Common myeloid progenitor, CD34-positive (primary cell): ENCODE measurements at regions not wholly inside any gene's neighbourhood (a gene's known extent, or its start where the extent isn't known, plus 50 kb on each side); places are given as distances from the start of the nearest gene placed in this dataset.

Source experiments
- CTCF ChIA-PET: fragments of 350-600 bp; sonication (Branson Sonifier 250); formaldehyde crosslinking; loops from one replicate; lab custom pipeline; 2021; ENCODE audit warnings: antibody characterized with exemption; lab: Charles Lee
- POLR2A ChIA-PET: fragments of 350-600 bp; sonication (Branson Sonifier 250); formaldehyde crosslinking; loops from one replicate; lab custom pipeline; 2021; ENCODE audit warnings: antibody characterized with exemption; lab: Charles Lee
- DNase-seq, 3 donors: peaks; one replicate each; pipeline versions ENCODE4 v3.0.0 to v3.0.0-alpha.2; 2013
- H3K27ac ChIP-seq, 2 experiments: 1 replicate in 1 of 2; 2 replicates in 1 of 2; pipeline ENCODE4 v1.7.0; 2013; ENCODE audit warnings: inconsistent platforms in 2 of 2, low read length in 2 of 2, mild to moderate bottlenecking in 2 of 2, low read depth in 1 of 2, moderate library complexity in 1 of 2; ENCODE audit not compliant: severe bottlenecking in 2 of 2, insufficient read depth in 1 of 2, poor library complexity in 1 of 2
- H3K27me3 ChIP-seq, 5 experiments: replicated peaks in 2 of 5; 1 replicate in 3 of 5; 2 replicates in 2 of 5; pipeline versions ENCODE4 v1.6.1 to v1.7.0; 2013; ENCODE audit warnings: low read length in 4 of 5, mild to moderate bottlenecking in 2 of 5, moderate library complexity in 2 of 5, inconsistent platforms in 1 of 5; ENCODE audit not compliant: insufficient read depth in 5 of 5, control insufficient read depth in 4 of 5
- H3K36me3 ChIP-seq, 4 experiments: 1 replicate in 2 of 4; 2 replicates in 2 of 4; pipeline versions ENCODE4 v1.6.1 to v1.7.0; 2013; ENCODE audit warnings: low read length in 3 of 4, control low read depth in 1 of 4, mild to moderate bottlenecking in 1 of 4; ENCODE audit not compliant: control insufficient read depth in 4 of 4, insufficient read depth in 4 of 4
- H3K4me1 ChIP-seq, 4 experiments: 1 replicate in 3 of 4; 2 replicates in 1 of 4; pipeline versions ENCODE4 v1.6.1 to v1.7.1; 2013; ENCODE audit warnings: low read length in 3 of 4, mild to moderate bottlenecking in 3 of 4, control low read depth in 1 of 4, inconsistent platforms in 1 of 4, moderate library complexity in 1 of 4; ENCODE audit not compliant: control insufficient read depth in 4 of 4, insufficient read depth in 4 of 4; ENCODE audit errors: control extremely low read depth in 1 of 4
- H3K4me3 ChIP-seq, 7 experiments: 1 replicate in 4 of 7; 2 replicates in 3 of 7; pipeline versions ENCODE4 v1.5.1 to v1.7.0; 2013; ENCODE audit warnings: mild to moderate bottlenecking in 7 of 7, low read length in 6 of 7, moderate library complexity in 6 of 7, inconsistent platforms in 2 of 7, low read depth in 2 of 7, control low read depth in 1 of 7; ENCODE audit not compliant: insufficient read depth in 4 of 7, control insufficient read depth in 1 of 7; ENCODE audit errors: extremely low read depth in 1 of 7
- H3K9me3 ChIP-seq, 5 experiments: 1 replicate in 4 of 5; 2 replicates in 1 of 5; pipeline versions ENCODE4 v1.6.1 to v1.7.1; 2013; ENCODE audit warnings: low read length in 4 of 5, mild to moderate bottlenecking in 2 of 5, inconsistent platforms in 1 of 5, low read depth in 1 of 5, moderate library complexity in 1 of 5; ENCODE audit not compliant: control insufficient read depth in 4 of 5, insufficient read depth in 2 of 5; ENCODE audit errors: control extremely low read depth in 1 of 5
- WGBS: methylation state at CpG from one replicate; pipeline ENCODE4 v1.1.5; 2013; ENCODE audit not compliant: insufficient coverage; 5-methylcytosine and 5-hydroxymethylcytosine counted together

DNA sequence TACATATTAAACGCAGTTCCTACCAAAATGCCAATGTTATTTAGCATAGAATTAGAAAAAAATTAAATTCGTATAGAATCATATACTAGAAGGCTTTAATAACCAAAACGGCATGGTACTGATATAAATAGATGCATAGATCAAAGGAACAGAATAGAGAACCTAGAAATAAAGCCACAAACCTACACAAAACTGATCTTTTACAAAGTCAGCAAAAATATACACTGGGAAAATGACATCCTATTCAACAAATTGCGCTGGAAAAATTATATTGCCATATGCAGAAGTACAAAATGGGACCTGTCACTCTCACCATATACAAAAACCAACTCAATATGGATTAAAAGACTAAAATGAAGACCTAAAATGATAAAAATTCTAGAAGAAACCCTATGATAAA is 1882.6 kb downstream of the TP53TG3F start:
- Histone ChIP-seq H3K27ac (no peak overlapping the region), H3K4me3 (no peak overlapping the region), H3K36me3 (no peaks in the 10 kb centered on the region), H3K4me1 (no peaks in the 10 kb centered on the region), H3K9me3 (peaks cover 0 to 10% (median 2%) of the 10 kb centered on the region in 5 experiments), H3K27me3 (no peaks in the 10 kb centered on the region)
- POLR2A ChIA-PET, result no interaction called here
- CTCF ChIA-PET, result no interaction called here
- WGBS, result no CpG with 5 or more reads among the region's 4 CpGs
- DNase-seq, result no peak

- no peak overlapping the region for H3K27ac ChIP-seq
- DNase-seq, result no peak
- H3K27me3 ChIP-seq, result no peaks in the 10 kb centered on the region
- no peaks in the 10 kb centered on the region for H3K4me1 ChIP-seq
- CTCF ChIA-PET, result no interaction called here
- H3K4me3 ChIP-seq, result no peak overlapping the region
- H3K36me3 ChIP-seq, result no peaks in the 10 kb centered on the region
- WGBS, result 73% methylated on average over 35 of the region's 41 CpGs
- H3K9me3 ChIP-seq, result peaks cover 0 to 10% (median 2%) of the 10 kb centered on the region in 5 experiments
- POLR2A ChIA-PET, result no interaction called here
Measured at GRCh38 chr16:35344012-35344762, 1884.8 kb downstream of the TP53TG3F start.

DNA sequence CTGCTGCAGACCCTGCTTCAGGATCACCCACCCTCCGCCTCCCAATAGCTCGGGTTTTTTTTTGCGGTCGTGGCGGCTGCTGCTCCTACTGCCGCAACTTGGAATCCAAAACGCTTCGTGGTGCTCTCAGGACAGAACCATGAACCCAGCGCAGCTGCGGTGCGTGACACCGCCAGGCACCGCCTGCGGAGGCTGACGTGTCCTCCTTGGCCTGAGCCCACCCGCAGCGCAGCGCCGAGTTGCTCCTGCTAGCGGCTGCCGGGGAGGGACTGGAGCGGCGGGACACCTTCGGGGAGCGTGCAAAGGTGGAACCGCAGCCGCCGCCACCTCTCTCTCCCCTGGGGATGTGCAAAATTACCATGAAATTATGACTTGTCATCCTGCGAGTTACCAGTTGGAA is 1893.0 kb downstream of the TP53TG3F start:
- H3K9me3 ChIP-seq, result no peaks in the 10 kb centered on the region
- WGBS, result 58% methylated on average over 19 of the region's 29 CpGs
- ChIA-PET POLR2A (no interaction called here), CTCF (no interaction called here)
- DNase-seq, result no peak
- H3K36me3 ChIP-seq, result no peaks in the 10 kb centered on the region
- H3K4me1 ChIP-seq, result no peaks in the 10 kb centered on the region
- no peak overlapping the region for H3K27ac ChIP-seq
- H3K27me3 ChIP-seq, result no peaks in the 10 kb centered on the region
- H3K4me3 ChIP-seq, result no peak overlapping the region

- Histone ChIP-seq H3K36me3 (no peaks in the 10 kb centered on the region), H3K4me3 (no peak overlapping the region), H3K27me3 (no peaks in the 10 kb centered on the region), H3K27ac (no peak overlapping the region), H3K9me3 (peaks cover 0 to 3% (median 0%) of the 10 kb centered on the region in 5 experiments), H3K4me1 (no peaks in the 10 kb centered on the region)
- ChIA-PET CTCF (no interaction called here), POLR2A (no interaction called here)
- 69% methylated on average over 3 of the region's 3 CpGs for WGBS
- DNase-seq, result no peak
Measured at GRCh38 chr16:35363510-35363909, 1904.1 kb downstream of the TP53TG3F start.

GRCh38 chr16:35364263-35364662 is 1904.9 kb downstream of the TP53TG3F start:
- CTCF ChIA-PET, result interaction anchor here (1.2 kb wide), 1 partner anchor 29 kb away, joined by 3 read pairs; no protein-coding TSS in a partner anchor
- POLR2A ChIA-PET, result no interaction called here
- Histone ChIP-seq H3K4me3 (no peak overlapping the region), H3K27me3 (no peaks in the 10 kb centered on the region), H3K4me1 (no peaks in the 10 kb centered on the region), H3K27ac (no peak overlapping the region), H3K9me3 (peaks cover 0 to 3% (median 0%) of the 10 kb centered on the region in 5 experiments), H3K36me3 (no peaks in the 10 kb centered on the region)
- no peak for DNase-seq

- Histone ChIP-seq H3K4me3 (no peak overlapping the region), H3K4me1 (no peaks in the 10 kb centered on the region), H3K9me3 (peaks cover 0 to 3% (median 0%) of the 10 kb centered on the region in 5 experiments), H3K27ac (no peak overlapping the region), H3K36me3 (no peaks in the 10 kb centered on the region), H3K27me3 (no peaks in the 10 kb centered on the region)
- CTCF ChIA-PET, result no interaction called here
- WGBS, result 70% methylated on average over 2 of the region's 2 CpGs
- POLR2A ChIA-PET, result no interaction called here
- no peak for DNase-seq
Measured at GRCh38 chr16:35365675-35366074, 1906.3 kb downstream of the TP53TG3F start.

DNA sequence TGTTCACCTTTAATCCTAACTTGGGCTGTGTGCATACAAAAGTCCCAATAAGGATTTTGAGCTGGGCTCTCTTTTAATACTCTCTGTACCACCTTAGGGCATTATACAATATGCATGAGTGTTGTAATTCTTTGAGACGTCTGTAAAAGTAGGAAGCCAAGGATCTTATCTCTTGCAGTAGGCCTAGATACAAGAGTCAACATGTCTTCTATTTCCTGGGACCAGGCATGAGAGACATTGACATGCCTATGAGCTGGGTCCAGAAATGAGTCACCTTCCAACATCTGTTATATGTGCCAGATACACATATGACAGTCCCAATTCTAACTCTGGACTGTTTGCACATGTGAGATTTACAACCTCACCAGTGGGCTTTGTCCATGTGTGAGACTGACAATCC is 1911.2 kb downstream of the TP53TG3F start:
- no peaks in the 10 kb centered on the region for H3K27me3 ChIP-seq
- ChIA-PET POLR2A (no interaction called here), CTCF (no interaction called here)
- WGBS, result no CpG with 5 or more reads among the region's 1 CpG
- no peaks in the 10 kb centered on the region for H3K36me3 ChIP-seq
- H3K27ac ChIP-seq, result no peak overlapping the region
- H3K4me3 ChIP-seq, result no peak overlapping the region
- H3K4me1 ChIP-seq, result no peaks in the 10 kb centered on the region
- H3K9me3 ChIP-seq, result peaks cover 0 to 2% (median 0%) of the 10 kb centered on the region in 5 experiments
- no peak for DNase-seq
